K562 (cell line): ENCODE measurements at regions not wholly inside any gene's neighbourhood (a gene's known extent, or its start where the extent isn't known, plus 50 kb on each side); places are given as distances from the start of the nearest gene placed in this dataset.

Source experiments
- ATAC-seq: fragments of 200-7000 bp; cut with Tn5 transposase; 3 replicates; pipeline ENCODE4 v1.9.1; 2020; ENCODE audit warnings: moderate library complexity
- BruUV-seq: library from RNA; stranded (reverse); fragments of 400-500 nt; replicated peaks from 2 replicates; lab custom pipeline; 2021; lab: Mats Ljungman, UMichigan
- CTCF ChIA-PET: fragments of 300-600 bp; formaldehyde crosslinking; extraction: SDS; loops from one replicate; lab custom pipeline; 2021; ENCODE audit warnings: low intra/inter-chr PET ratio; lab: Yijun Ruan, JAX
- POLR2A ChIA-PET: fragments of 300-600, 350-650 bp; sonication (Branson Sonifier 250); formaldehyde crosslinking; extraction: SDS; loops from one replicate; lab custom pipeline; 2021; ENCODE audit warnings: antibody characterized with exemption, inconsistent platforms; lab: Yijun Ruan, JAX
- DNase-seq, 4 experiments: peaks; one replicate each; pipeline versions ENCODE4 v3.0.0 to v3.0.0-alpha.2; 2011 to 2018; ENCODE audit warnings: low spot score in 3 of 4, mixed read lengths in 3 of 4; ENCODE audit errors: extremely low read depth in 1 of 4
- FAIRE-seq: peaks from 2 replicates; lab custom pipeline; 2011; peaks lifted over from hg19 to GRCh38; lab: Jason Lieb, UNC
- H2AFZ ChIP-seq: 2 replicates; pipeline ENCODE4 v1.6.0; 2011; ENCODE audit warnings: low read depth, low read length, control low read depth, inconsistent platforms
- H3K27ac ChIP-seq: fragments of 200-600 bp; 3 replicates; pipeline ENCODE4 v1.8.0; 2011; ENCODE audit warnings: low read depth, mild to moderate bottlenecking, control low read depth, inconsistent platforms, low read length, moderate library complexity, mixed read lengths; ENCODE audit errors: extremely low read depth
- H3K27me3 ChIP-seq, 2 experiments: fragments of 300-600 bp in 1 of 2; 2 replicates in 1 of 2; 3 replicates in 1 of 2; pipeline versions ENCODE4 v1.6.0 to v1.8.0; 2011; ENCODE audit warnings: inconsistent platforms in 2 of 2, low read length in 2 of 2, mild to moderate bottlenecking in 1 of 2, mixed read lengths in 1 of 2, moderate library complexity in 1 of 2; ENCODE audit not compliant: control insufficient read depth in 2 of 2, insufficient read depth in 2 of 2
- H3K36me3 ChIP-seq: fragments of 300-600 bp; 3 replicates; pipeline ENCODE4 v1.8.0; 2011; ENCODE audit warnings: mild to moderate bottlenecking, low read length, inconsistent platforms; ENCODE audit not compliant: control insufficient read depth, insufficient read depth
- H3K4me1 ChIP-seq, 2 experiments: fragments of 200-600 bp in 1 of 2; replicated peaks in 1 of 2; 2 replicates in 1 of 2; 3 replicates in 1 of 2; pipeline versions ENCODE4 v1.5.1 to v1.8.0; 2011; ENCODE audit warnings: inconsistent platforms in 2 of 2, low read length in 2 of 2, mild to moderate bottlenecking in 1 of 2, mixed read lengths in 1 of 2, moderate library complexity in 1 of 2; ENCODE audit not compliant: control insufficient read depth in 2 of 2, insufficient read depth in 2 of 2
- H3K4me2 ChIP-seq: 2 replicates; pipeline ENCODE4 v1.6.1; 2011; ENCODE audit warnings: low read length, control low read depth, inconsistent platforms, mixed read lengths; ENCODE audit not compliant: insufficient read depth
- H3K4me3 ChIP-seq: fragments of 200-600 bp; sonication (generic), shearing (Covaris generic); 2 replicates; pipeline ENCODE4 v1.5.1; 2016; ENCODE audit warnings: control low read depth, inconsistent platforms
- H3K79me2 ChIP-seq: fragments of 200-600 bp; 3 replicates; pipeline ENCODE4 v1.8.0; 2011; ENCODE audit warnings: low read length, inconsistent platforms; ENCODE audit not compliant: control insufficient read depth, insufficient read depth
- H3K9ac ChIP-seq, 2 experiments: 2 replicates each; pipeline versions ENCODE4 v1.6.0 to v1.6.1; 2011; ENCODE audit warnings: low read depth in 2 of 2, low read length in 2 of 2, control low read depth in 1 of 2, inconsistent platforms in 1 of 2, mild to moderate bottlenecking in 1 of 2, mixed read lengths in 1 of 2; ENCODE audit not compliant: insufficient read depth in 1 of 2
- H3K9me1 ChIP-seq: one replicate; pipeline ENCODE4 v1.6.0; 2011; ENCODE audit warnings: inconsistent platforms, mild to moderate bottlenecking, low read length, moderate library complexity; ENCODE audit not compliant: control insufficient read depth, insufficient read depth
- H3K9me3 ChIP-seq: replicated peaks from 2 replicates; pipeline ENCODE4 v1.5.1; 2011; ENCODE audit warnings: low read depth, low read length, inconsistent platforms; ENCODE audit not compliant: control insufficient read depth, insufficient read depth
- H4K20me1 ChIP-seq: replicated peaks from 2 replicates; pipeline ENCODE4 v1.6.1; 2011; ENCODE audit warnings: low read length, inconsistent platforms, mixed read lengths; ENCODE audit not compliant: control insufficient read depth, insufficient read depth
- ETV5 ChIP-seq: sonication (generic); formaldehyde crosslinking; IDR thresholded peaks from 2 replicates; pipeline ENCODE4 v1.4.0; 2020; ENCODE audit warnings: low read depth, mild to moderate bottlenecking, missing genetic modification reagents
- HDAC1 ChIP-seq, 2 experiments: fragments of 450-650 bp; IDR thresholded peaks; 2 replicates each; pipeline ENCODE4 v1.6.1; 2016 to 2017; ENCODE audit warnings: inconsistent platforms in 1 of 2, mild to moderate bottlenecking in 1 of 2, moderate library complexity in 1 of 2
- HDAC3 ChIP-seq: fragments of 450-650 bp; IDR thresholded peaks from 2 replicates; pipeline ENCODE4 v1.6.1; 2018; ENCODE audit warnings: borderline replicate concordance, mild to moderate bottlenecking, moderate library complexity; ENCODE audit not compliant: partially characterized antibody
- HMG20B ChIP-seq: fragments of 250-450 bp; sonication (Bioruptor Pico); IDR thresholded peaks from 2 replicates; pipeline ENCODE4 v1.5.0; 2021; ENCODE audit warnings: mild to moderate bottlenecking
- LEF1 ChIP-seq: fragments of 450-650 bp; IDR thresholded peaks from 2 replicates; pipeline ENCODE4 v1.6.1; 2016; ENCODE audit warnings: mild to moderate bottlenecking
- MIER1 ChIP-seq: fragments of 450-650 bp; IDR thresholded peaks from 2 replicates; pipeline ENCODE4 v1.6.1; 2016; ENCODE audit warnings: antibody characterized with exemption, mild to moderate bottlenecking, low read depth
- RBM25 ChIP-seq: fragments of 200-400 bp; formaldehyde crosslinking; IDR thresholded peaks from 2 replicates; pipeline ENCODE4 v1.6.1; 2018; ENCODE audit warnings: low read length, low read depth, moderate library complexity; ENCODE audit not compliant: severe bottlenecking
- TCF7 ChIP-seq: sonication (generic); IDR thresholded peaks from 2 replicates; pipeline ENCODE4 v1.6.1; 2016; ENCODE audit warnings: antibody characterized with exemption, borderline replicate concordance
- U2AF1 ChIP-seq: fragments of 200-400 bp; formaldehyde crosslinking; optimal IDR thresholded peaks from 2 replicates; pipeline ENCODE3; 2017; ENCODE audit warnings: mild to moderate bottlenecking, low read depth, low read length, moderate library complexity
- ZNF121 ChIP-seq: sonication (generic); formaldehyde crosslinking; conservative IDR thresholded peaks from 2 replicates; pipeline ENCODE4 v1.8.0; 2022; ENCODE audit warnings: missing genetic modification reagents
- ZNF184 ChIP-seq: sonication (generic); formaldehyde crosslinking; IDR thresholded peaks from 2 replicates; pipeline ENCODE4 v1.5.0; 2020; ENCODE audit warnings: missing genetic modification reagents
- ZNF282 ChIP-seq: sonication (generic); formaldehyde crosslinking; IDR thresholded peaks from 2 replicates; pipeline ENCODE4 v1.8.1; 2023; ENCODE audit warnings: missing genetic modification reagents
- ZNF324 ChIP-seq: fragments of 250-450 bp; sonication (Bioruptor Pico); IDR thresholded peaks from 2 replicates; pipeline ENCODE4 v1.4.0; 2020; ENCODE audit warnings: mild to moderate bottlenecking
- WGBS: fragments of 100-300 bp; shearing (Covaris generic); methylation state at CpG from one replicate; pipeline ENCODE4 v1.1.6; 2016; ENCODE audit warnings: low coverage, mixed read lengths; ENCODE audit not compliant: insufficient coverage; ENCODE audit errors: missing lambda C conversion rate; 5-methylcytosine and 5-hydroxymethylcytosine counted together
- in situ Hi-C: fragments of 300-500 bp; cut with MboI; formaldehyde crosslinking; loops from 4 replicates; pipeline ENCODE4 v1.15.0; 2018; ENCODE audit warnings: inconsistent platforms, mixed read lengths
- intact Hi-C: fragments of 100-400 bp; cut with micrococcal nuclease; formaldehyde crosslinking; loops from 2 replicates; pipeline ENCODE4 v1.14.2; 2022
- TF ChIP-seq, protein P1 (sequence below): fragments of 450-650 bp; IDR thresholded peaks from 2 replicates; pipeline ENCODE4 v1.6.1; 2016; ENCODE audit warnings: mild to moderate bottlenecking
- TF ChIP-seq, protein P2 (sequence below): sonication (generic); formaldehyde crosslinking; IDR thresholded peaks from 2 replicates; pipeline ENCODE4 v1.5.0; 2020; ENCODE audit warnings: missing genetic modification reagents
- TF ChIP-seq, protein P3 (sequence below): IDR thresholded peaks from 2 replicates; pipeline ENCODE4 v1.6.1; 2016; ENCODE audit warnings: missing genetic modification characterization, missing compliant biosample characterization

DNA sequence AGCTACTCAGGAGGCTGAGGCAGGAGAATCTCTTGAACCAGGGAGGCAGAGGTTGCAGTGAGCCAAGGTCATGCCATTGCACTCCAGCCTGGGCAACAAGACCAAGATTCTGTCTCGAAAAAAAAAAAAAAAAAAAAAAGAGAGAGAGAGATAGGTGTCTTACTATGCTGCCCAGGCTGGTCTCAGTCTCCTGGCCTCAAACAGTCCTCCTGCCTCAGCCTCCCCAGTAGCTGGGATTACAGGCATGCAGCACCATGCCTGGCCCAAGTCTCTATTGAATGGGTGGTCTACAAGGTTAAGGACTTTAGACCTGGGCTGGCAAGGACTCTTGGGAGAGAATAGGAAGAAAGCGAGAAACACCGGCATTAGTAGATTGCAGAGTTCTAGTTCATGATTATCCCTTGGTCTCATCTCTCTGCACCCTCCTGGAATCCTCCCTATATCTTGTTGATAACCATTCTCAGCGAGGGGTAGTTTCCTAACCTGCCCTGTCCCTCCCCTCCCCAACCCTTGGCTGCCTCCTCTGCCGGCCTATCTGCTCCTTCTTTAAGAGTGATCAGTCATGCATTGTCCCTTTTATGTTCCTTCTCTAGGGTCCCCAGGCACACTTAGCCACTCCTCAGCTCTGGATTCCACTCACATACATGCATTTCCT lies 128.1 kb upstream of the MAP1LC3B2 start:
- Histone ChIP-seq H3K4me3 (no peak overlapping the region), H3K4me2 (no peak overlapping the region), H4K20me1 (no peaks in the 10 kb centered on the region), H3K36me3 (no peaks in the 10 kb centered on the region), H3K9me3 (no peaks in the 10 kb centered on the region; the same call in 1 of the 2 replicates), H3K9me1 (no peaks in the 10 kb centered on the region), H3K79me2 (no peaks in the 10 kb centered on the region), H3K27me3 (no peaks in the 10 kb centered on the region), H2AFZ (no peak overlapping the region), H3K27ac (no peak overlapping the region), H3K9ac (no peak overlapping the region), H3K4me1 (peaks cover 30 to 31% of the 10 kb centered on the region in 2 experiments)
- intact Hi-C loops = no loop called here
- ATAC-seq = no peak
- no TSS peak for BruUV-seq
- in situ Hi-C loops = no loop called here
- DNase-seq = no peak
- no peak for FAIRE-seq
- ChIA-PET POLR2A (interaction anchor here (0.6 to 2.1 kb wide), 2 partner anchors 11 to 12 kb away, joined by 3 to 5 read pairs; no protein-coding TSS in a partner anchor), CTCF (no interaction called here)
- TF ChIP-seq RBM25 (peak; percentile 19), MIER1 (no peak), ZNF324 (CRISPR knock-in tag) (no peak), HDAC1 (IDR thresholded peaks at IDR 0.05) (no peak), ZNF121 (peak; percentile 65), ZNF184 (CRISPR knock-in tag) (no peak), U2AF1 (no peak), ZNF282 (CRISPR knock-in tag) (no peak), ETV5 (CRISPR knock-in tag) (no peak), TCF7 (no peak), LEF1 (no peak), HMG20B (CRISPR knock-in tag) (no peak), HDAC3 (no peak)
- TF ChIP-seq, protein P1, sequence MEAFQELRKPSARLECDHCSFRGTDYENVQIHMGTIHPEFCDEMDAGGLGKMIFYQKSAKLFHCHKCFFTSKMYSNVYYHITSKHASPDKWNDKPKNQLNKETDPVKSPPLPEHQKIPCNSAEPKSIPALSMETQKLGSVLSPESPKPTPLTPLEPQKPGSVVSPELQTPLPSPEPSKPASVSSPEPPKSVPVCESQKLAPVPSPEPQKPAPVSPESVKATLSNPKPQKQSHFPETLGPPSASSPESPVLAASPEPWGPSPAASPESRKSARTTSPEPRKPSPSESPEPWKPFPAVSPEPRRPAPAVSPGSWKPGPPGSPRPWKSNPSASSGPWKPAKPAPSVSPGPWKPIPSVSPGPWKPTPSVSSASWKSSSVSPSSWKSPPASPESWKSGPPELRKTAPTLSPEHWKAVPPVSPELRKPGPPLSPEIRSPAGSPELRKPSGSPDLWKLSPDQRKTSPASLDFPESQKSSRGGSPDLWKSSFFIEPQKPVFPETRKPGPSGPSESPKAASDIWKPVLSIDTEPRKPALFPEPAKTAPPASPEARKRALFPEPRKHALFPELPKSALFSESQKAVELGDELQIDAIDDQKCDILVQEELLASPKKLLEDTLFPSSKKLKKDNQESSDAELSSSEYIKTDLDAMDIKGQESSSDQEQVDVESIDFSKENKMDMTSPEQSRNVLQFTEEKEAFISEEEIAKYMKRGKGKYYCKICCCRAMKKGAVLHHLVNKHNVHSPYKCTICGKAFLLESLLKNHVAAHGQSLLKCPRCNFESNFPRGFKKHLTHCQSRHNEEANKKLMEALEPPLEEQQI = no peak
- TF ChIP-seq, protein P2, sequence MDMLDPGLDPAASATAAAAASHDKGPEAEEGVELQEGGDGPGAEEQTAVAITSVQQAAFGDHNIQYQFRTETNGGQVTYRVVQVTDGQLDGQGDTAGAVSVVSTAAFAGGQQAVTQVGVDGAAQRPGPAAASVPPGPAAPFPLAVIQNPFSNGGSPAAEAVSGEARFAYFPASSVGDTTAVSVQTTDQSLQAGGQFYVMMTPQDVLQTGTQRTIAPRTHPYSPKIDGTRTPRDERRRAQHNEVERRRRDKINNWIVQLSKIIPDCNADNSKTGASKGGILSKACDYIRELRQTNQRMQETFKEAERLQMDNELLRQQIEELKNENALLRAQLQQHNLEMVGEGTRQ = no peak
- TF ChIP-seq, protein P3, sequence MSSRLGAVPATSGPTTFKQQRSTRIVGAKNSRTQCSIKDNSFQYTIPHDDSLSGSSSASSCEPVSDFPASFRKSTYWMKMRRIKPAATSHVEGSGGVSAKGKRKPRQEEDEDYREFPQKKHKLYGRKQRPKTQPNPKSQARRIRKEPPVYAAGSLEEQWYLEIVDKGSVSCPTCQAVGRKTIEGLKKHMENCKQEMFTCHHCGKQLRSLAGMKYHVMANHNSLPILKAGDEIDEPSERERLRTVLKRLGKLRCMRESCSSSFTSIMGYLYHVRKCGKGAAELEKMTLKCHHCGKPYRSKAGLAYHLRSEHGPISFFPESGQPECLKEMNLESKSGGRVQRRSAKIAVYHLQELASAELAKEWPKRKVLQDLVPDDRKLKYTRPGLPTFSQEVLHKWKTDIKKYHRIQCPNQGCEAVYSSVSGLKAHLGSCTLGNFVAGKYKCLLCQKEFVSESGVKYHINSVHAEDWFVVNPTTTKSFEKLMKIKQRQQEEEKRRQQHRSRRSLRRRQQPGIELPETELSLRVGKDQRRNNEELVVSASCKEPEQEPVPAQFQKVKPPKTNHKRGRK = no peak
- WGBS = 43% methylated on average over 4 of the region's 5 CpGs
